ENCODE measurements at regions not wholly inside any gene's neighbourhood (a gene's known extent, or its start where the extent isn't known, plus 50 kb on each side); places are given as distances from the start of the nearest gene placed in this dataset.

GRCh38 chr7:95693551-95694333 is 78.6 kb upstream of the DYNC1I1 start:
- POLR2A ChIA-PET = interaction anchor here (0.6 kb wide), 1 partner anchor 78 kb away, joined by 3 read pairs; no protein-coding TSS in a partner anchor
- peak in 1 of 3 donors; percentile 10 for DNase-seq
- CTCF ChIA-PET = interaction anchor here (0.6 to 1.9 kb wide), 5 partner anchors 44 to 184 kb away, joined by 3 to 6 read pairs (median 3); no protein-coding TSS in a partner anchor
- 87% methylated on average over 2 of the region's 5 CpGs for WGBS (ENCODE audit: insufficient coverage)
- H3K27me3 ChIP-seq (replicated peaks in 2 of 5; ENCODE audit: control insufficient read depth in 4 of 5, insufficient read depth in 5 of 5, low read length in 4 of 5) = no peaks in the 10 kb centered on the region
- no peak overlapping the region for H3K4me3 ChIP-seq (ENCODE audit: control insufficient read depth in 1 of 7, extremely low read depth in 1 of 7, insufficient read depth in 4 of 7, low read depth in 2 of 7, low read length in 6 of 7)
- no peak overlapping the region for H3K27ac ChIP-seq (ENCODE audit: insufficient read depth in 1 of 2, low read depth in 1 of 2, low read length in 2 of 2, poor library complexity in 1 of 2, severe bottlenecking in 2 of 2)
- no peaks in the 10 kb centered on the region for H3K36me3 ChIP-seq (ENCODE audit: control insufficient read depth in 4 of 4, insufficient read depth in 4 of 4, low read length in 3 of 4)
- H3K4me1 ChIP-seq (ENCODE audit: control extremely low read depth in 1 of 4, control insufficient read depth in 4 of 4, insufficient read depth in 4 of 4, low read length in 3 of 4) = no peaks in the 10 kb centered on the region
- no peaks in the 10 kb centered on the region for H3K9me3 ChIP-seq (ENCODE audit: control extremely low read depth in 1 of 5, control insufficient read depth in 4 of 5, insufficient read depth in 2 of 5, low read depth in 1 of 5, low read length in 4 of 5)

DNA sequence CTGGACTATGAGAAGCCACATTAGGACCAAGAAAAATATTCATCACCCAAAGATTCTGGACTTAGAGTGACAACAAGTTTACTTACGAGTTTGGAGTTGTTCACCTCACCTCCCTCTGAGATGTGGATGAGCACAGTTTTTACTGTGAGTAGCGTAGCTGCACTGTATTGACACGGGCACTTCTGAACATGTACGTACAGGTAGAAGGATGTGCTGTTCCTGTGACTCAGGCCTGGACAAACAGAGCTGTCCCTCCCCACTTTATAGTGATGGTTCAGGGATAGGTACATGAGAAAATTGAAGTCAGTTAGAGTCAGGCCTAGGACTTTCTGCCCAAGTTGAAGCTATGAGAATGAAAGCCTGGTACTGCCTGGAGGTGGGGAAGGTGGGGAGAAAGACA is 80.9 kb upstream of the DYNC1I1 start:
- H3K27ac ChIP-seq (ENCODE audit: insufficient read depth in 1 of 2, low read depth in 1 of 2, low read length in 2 of 2, poor library complexity in 1 of 2, severe bottlenecking in 2 of 2) = no peak overlapping the region
- H3K4me3 ChIP-seq (ENCODE audit: control insufficient read depth in 1 of 7, extremely low read depth in 1 of 7, insufficient read depth in 4 of 7, low read depth in 2 of 7, low read length in 6 of 7) = no peak overlapping the region
- ChIA-PET CTCF (interaction anchor here (1.0 to 7.8 kb wide), 12 partner anchors 9 to 283 kb away, joined by 3 to 309 read pairs (median 3); partner anchors contain the start of gene ASB4), POLR2A (no interaction called here)
- H3K27me3 ChIP-seq (replicated peaks in 2 of 5; ENCODE audit: control insufficient read depth in 4 of 5, insufficient read depth in 5 of 5, low read length in 4 of 5) = no peaks in the 10 kb centered on the region
- WGBS (ENCODE audit: insufficient coverage) = 67% methylated on average over 4 of the region's 4 CpGs
- DNase-seq = no peak
- no peaks in the 10 kb centered on the region for H3K9me3 ChIP-seq (ENCODE audit: control extremely low read depth in 1 of 5, control insufficient read depth in 4 of 5, insufficient read depth in 2 of 5, low read depth in 1 of 5, low read length in 4 of 5)
- no peaks in the 10 kb centered on the region for H3K4me1 ChIP-seq (ENCODE audit: control extremely low read depth in 1 of 4, control insufficient read depth in 4 of 4, insufficient read depth in 4 of 4, low read length in 3 of 4)
- H3K36me3 ChIP-seq (ENCODE audit: control insufficient read depth in 4 of 4, insufficient read depth in 4 of 4, low read length in 3 of 4) = no peaks in the 10 kb centered on the region

GRCh38 chr7:95690367-95690947 is 81.9 kb upstream of the DYNC1I1 start:
- CTCF ChIA-PET = interaction anchor here (0.5 to 7.8 kb wide), 19 partner anchors 9 to 1909 kb away, joined by 3 to 309 read pairs (median 4); partner anchors contain the start of gene ASB4
- H3K27ac ChIP-seq (ENCODE audit: insufficient read depth in 1 of 2, low read depth in 1 of 2, low read length in 2 of 2, poor library complexity in 1 of 2, severe bottlenecking in 2 of 2) = no peak overlapping the region
- DNase-seq = peak; percentile 67 to 84 (median 80)

DNA sequence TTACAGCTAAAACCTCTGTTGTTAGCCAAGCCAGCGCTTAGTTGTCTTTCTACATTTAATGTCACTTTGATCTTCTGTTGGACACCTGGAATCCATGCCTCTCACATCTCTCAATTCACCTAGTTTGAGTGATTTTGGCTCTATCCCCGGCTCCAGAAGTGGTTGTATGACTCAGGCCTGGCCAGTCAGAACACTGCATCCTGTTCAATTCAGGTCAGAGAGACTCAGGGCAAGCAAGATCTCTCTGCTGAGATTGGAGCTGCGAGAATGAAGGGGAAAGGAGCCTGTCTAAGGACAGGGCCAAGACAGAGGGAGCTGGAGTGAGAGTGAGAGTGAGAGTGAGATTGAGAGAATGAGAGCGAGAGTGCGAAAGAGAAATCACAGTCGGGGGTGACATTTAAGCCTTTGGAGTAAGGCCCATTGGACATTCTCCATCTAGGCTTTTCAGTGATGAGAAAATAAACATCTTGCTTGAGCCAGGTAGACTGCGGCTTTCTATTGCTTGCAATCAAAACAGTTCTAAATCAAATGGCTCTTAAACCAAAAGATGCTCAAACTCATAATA is 83.3 kb upstream of the DYNC1I1 start:
- H3K9me3 ChIP-seq (ENCODE audit: control extremely low read depth in 1 of 5, control insufficient read depth in 4 of 5, insufficient read depth in 2 of 5, low read depth in 1 of 5, low read length in 4 of 5) = no peaks in the 10 kb centered on the region
- H3K27ac ChIP-seq (ENCODE audit: insufficient read depth in 1 of 2, low read depth in 1 of 2, low read length in 2 of 2, poor library complexity in 1 of 2, severe bottlenecking in 2 of 2) = no peak overlapping the region
- CTCF ChIA-PET = interaction anchor here (0.7 to 7.8 kb wide), 12 partner anchors 9 to 1907 kb away, joined by 3 to 309 read pairs (median 6); no protein-coding TSS in a partner anchor
- H3K4me1 ChIP-seq (ENCODE audit: control extremely low read depth in 1 of 4, control insufficient read depth in 4 of 4, insufficient read depth in 4 of 4, low read length in 3 of 4) = peaks cover 0 to 5% (median 2%) of the 10 kb centered on the region in 4 experiments
- DNase-seq = no peak
- POLR2A ChIA-PET = no interaction called here
- no peak overlapping the region for H3K4me3 ChIP-seq (ENCODE audit: control insufficient read depth in 1 of 7, extremely low read depth in 1 of 7, insufficient read depth in 4 of 7, low read depth in 2 of 7, low read length in 6 of 7)
- H3K27me3 ChIP-seq (replicated peaks in 2 of 5; ENCODE audit: control insufficient read depth in 4 of 5, insufficient read depth in 5 of 5, low read length in 4 of 5) = no peaks in the 10 kb centered on the region
- 96% methylated on average over 6 of the region's 7 CpGs for WGBS (ENCODE audit: insufficient coverage)
- no peaks in the 10 kb centered on the region for H3K36me3 ChIP-seq (ENCODE audit: control insufficient read depth in 4 of 4, insufficient read depth in 4 of 4, low read length in 3 of 4)

More at GRCh38 chr7:95690367-95690947, 81.9 kb upstream of the DYNC1I1 start:
- POLR2A ChIA-PET = interaction anchor here (0.5 kb wide), 1 partner anchor 1241 kb away, joined by 3 read pairs; no protein-coding TSS in a partner anchor
- Histone ChIP-seq H3K4me1 (ENCODE audit: control extremely low read depth in 1 of 4, control insufficient read depth in 4 of 4, insufficient read depth in 4 of 4, low read length in 3 of 4) (no peaks in the 10 kb centered on the region), H3K27me3 (replicated peaks in 2 of 5; ENCODE audit: control insufficient read depth in 4 of 5, insufficient read depth in 5 of 5, low read length in 4 of 5) (no peaks in the 10 kb centered on the region), H3K36me3 (ENCODE audit: control insufficient read depth in 4 of 4, insufficient read depth in 4 of 4, low read length in 3 of 4) (no peaks in the 10 kb centered on the region), H3K9me3 (ENCODE audit: control extremely low read depth in 1 of 5, control insufficient read depth in 4 of 5, insufficient read depth in 2 of 5, low read depth in 1 of 5, low read length in 4 of 5) (no peaks in the 10 kb centered on the region), H3K4me3 (ENCODE audit: control insufficient read depth in 1 of 7, extremely low read depth in 1 of 7, insufficient read depth in 4 of 7, low read depth in 2 of 7, low read length in 6 of 7) (peak overlapping the region in 4 of 7 experiments; percentile 14 to 57 (median 24))
- 0% methylated on average over 1 of the region's 3 CpGs for WGBS (ENCODE audit: insufficient coverage)

- ChIA-PET POLR2A (no interaction called here), CTCF (interaction anchor here (0.7 to 7.8 kb wide), 18 partner anchors 9 to 357 kb away, joined by 3 to 309 read pairs (median 3); no protein-coding TSS in a partner anchor)
- no peaks in the 10 kb centered on the region for H3K27me3 ChIP-seq (replicated peaks in 2 of 5; ENCODE audit: control insufficient read depth in 4 of 5, insufficient read depth in 5 of 5, low read length in 4 of 5)
- peak; percentile 27 to 55 (median 53) for DNase-seq
- no peak overlapping the region for H3K4me3 ChIP-seq (ENCODE audit: control insufficient read depth in 1 of 7, extremely low read depth in 1 of 7, insufficient read depth in 4 of 7, low read depth in 2 of 7, low read length in 6 of 7)
- no peaks in the 10 kb centered on the region for H3K36me3 ChIP-seq (ENCODE audit: control insufficient read depth in 4 of 4, insufficient read depth in 4 of 4, low read length in 3 of 4)
- WGBS (ENCODE audit: insufficient coverage) = 67% methylated on average over 1 of the region's 4 CpGs
- no peak overlapping the region for H3K27ac ChIP-seq (ENCODE audit: insufficient read depth in 1 of 2, low read depth in 1 of 2, low read length in 2 of 2, poor library complexity in 1 of 2, severe bottlenecking in 2 of 2)
- peaks cover 0 to 5% (median 2%) of the 10 kb centered on the region in 4 experiments for H3K4me1 ChIP-seq (ENCODE audit: control extremely low read depth in 1 of 4, control insufficient read depth in 4 of 4, insufficient read depth in 4 of 4, low read length in 3 of 4)
- no peaks in the 10 kb centered on the region for H3K9me3 ChIP-seq (ENCODE audit: control extremely low read depth in 1 of 5, control insufficient read depth in 4 of 5, insufficient read depth in 2 of 5, low read depth in 1 of 5, low read length in 4 of 5)
These were observed 84.5 kb upstream of the DYNC1I1 start for GRCh38 chr7:95687759-95688343.

GRCh38 chr7:95686109-95686508 is 86.2 kb upstream of the DYNC1I1 start:
- POLR2A ChIA-PET = no interaction called here

More at GRCh38 chr7:95686109-95686508, 86.2 kb upstream of the DYNC1I1 start:
- H3K36me3 ChIP-seq (ENCODE audit: control insufficient read depth in 4 of 4, insufficient read depth in 4 of 4, low read length in 3 of 4) = no peaks in the 10 kb centered on the region
- DNase-seq = peak; percentile 59 to 84 (median 81)
- H3K27ac ChIP-seq (ENCODE audit: insufficient read depth in 1 of 2, low read depth in 1 of 2, low read length in 2 of 2, poor library complexity in 1 of 2, severe bottlenecking in 2 of 2) = no peak overlapping the region
- no peaks in the 10 kb centered on the region for H3K9me3 ChIP-seq (ENCODE audit: control extremely low read depth in 1 of 5, control insufficient read depth in 4 of 5, insufficient read depth in 2 of 5, low read depth in 1 of 5, low read length in 4 of 5)
- CTCF ChIA-PET = interaction anchor here (0.7 to 7.8 kb wide), 18 partner anchors 11 to 1237 kb away, joined by 3 to 309 read pairs (median 5); no protein-coding TSS in a partner anchor
- no peaks in the 10 kb centered on the region for H3K27me3 ChIP-seq (replicated peaks in 2 of 5; ENCODE audit: control insufficient read depth in 4 of 5, insufficient read depth in 5 of 5, low read length in 4 of 5)
- H3K4me3 ChIP-seq (ENCODE audit: control insufficient read depth in 1 of 7, extremely low read depth in 1 of 7, insufficient read depth in 4 of 7, low read depth in 2 of 7, low read length in 6 of 7) = no peak overlapping the region
- H3K4me1 ChIP-seq (ENCODE audit: control extremely low read depth in 1 of 4, control insufficient read depth in 4 of 4, insufficient read depth in 4 of 4, low read length in 3 of 4) = peaks cover 0 to 5% (median 2%) of the 10 kb centered on the region in 4 experiments
- 11% methylated on average over 2 of the region's 4 CpGs for WGBS (ENCODE audit: insufficient coverage)
